Subcutaneous abdominal adipose tissue (tissue), 5 donors: ENCODE measurements at regions not wholly inside any gene's neighbourhood (a gene's known extent, or its start where the extent isn't known, plus 50 kb on each side); places are given as distances from the start of the nearest gene placed in this dataset.

ENCODE experiments used
- H3K27ac ChIP-seq: one replicate; pipeline ENCODE4 v1.7.0; 2013; ENCODE audit warnings: low read depth, mild to moderate bottlenecking, inconsistent platforms, low read length, moderate library complexity
- H3K27me3 ChIP-seq, 5 donors: one replicate each; pipeline ENCODE4 v1.7.0; 2013; ENCODE audit warnings: low read length in 5 of 5, inconsistent platforms in 1 of 5; ENCODE audit not compliant: control insufficient read depth in 5 of 5, insufficient read depth in 4 of 5
- H3K36me3 ChIP-seq, 5 donors: one replicate each; pipeline ENCODE4 v1.7.0; 2013; ENCODE audit warnings: low read length in 5 of 5; ENCODE audit not compliant: control insufficient read depth in 5 of 5, insufficient read depth in 5 of 5
- H3K4me1 ChIP-seq, 5 donors: one replicate each; pipeline ENCODE4 v1.7.0; 2013; ENCODE audit warnings: low read length in 5 of 5, mild to moderate bottlenecking in 3 of 5, moderate library complexity in 1 of 5; ENCODE audit not compliant: control insufficient read depth in 5 of 5, insufficient read depth in 5 of 5
- H3K4me3 ChIP-seq, 5 donors: one replicate each; pipeline ENCODE4 v1.7.0; 2013; ENCODE audit warnings: low read length in 5 of 5, low read depth in 1 of 5
- H3K9ac ChIP-seq, 5 donors: one replicate each; pipeline ENCODE4 v1.7.0; 2013; ENCODE audit warnings: low read length in 5 of 5, mild to moderate bottlenecking in 4 of 5, moderate library complexity in 3 of 5
- H3K9me3 ChIP-seq, 5 donors: one replicate each; pipeline ENCODE4 v1.7.0; 2013; ENCODE audit warnings: low read length in 5 of 5; ENCODE audit not compliant: control insufficient read depth in 5 of 5
- donor health status: healthy.
- donor health status: healthy.
- donor health status: healthy.
- donor health status: healthy.
- donor health status: healthy.

DNA sequence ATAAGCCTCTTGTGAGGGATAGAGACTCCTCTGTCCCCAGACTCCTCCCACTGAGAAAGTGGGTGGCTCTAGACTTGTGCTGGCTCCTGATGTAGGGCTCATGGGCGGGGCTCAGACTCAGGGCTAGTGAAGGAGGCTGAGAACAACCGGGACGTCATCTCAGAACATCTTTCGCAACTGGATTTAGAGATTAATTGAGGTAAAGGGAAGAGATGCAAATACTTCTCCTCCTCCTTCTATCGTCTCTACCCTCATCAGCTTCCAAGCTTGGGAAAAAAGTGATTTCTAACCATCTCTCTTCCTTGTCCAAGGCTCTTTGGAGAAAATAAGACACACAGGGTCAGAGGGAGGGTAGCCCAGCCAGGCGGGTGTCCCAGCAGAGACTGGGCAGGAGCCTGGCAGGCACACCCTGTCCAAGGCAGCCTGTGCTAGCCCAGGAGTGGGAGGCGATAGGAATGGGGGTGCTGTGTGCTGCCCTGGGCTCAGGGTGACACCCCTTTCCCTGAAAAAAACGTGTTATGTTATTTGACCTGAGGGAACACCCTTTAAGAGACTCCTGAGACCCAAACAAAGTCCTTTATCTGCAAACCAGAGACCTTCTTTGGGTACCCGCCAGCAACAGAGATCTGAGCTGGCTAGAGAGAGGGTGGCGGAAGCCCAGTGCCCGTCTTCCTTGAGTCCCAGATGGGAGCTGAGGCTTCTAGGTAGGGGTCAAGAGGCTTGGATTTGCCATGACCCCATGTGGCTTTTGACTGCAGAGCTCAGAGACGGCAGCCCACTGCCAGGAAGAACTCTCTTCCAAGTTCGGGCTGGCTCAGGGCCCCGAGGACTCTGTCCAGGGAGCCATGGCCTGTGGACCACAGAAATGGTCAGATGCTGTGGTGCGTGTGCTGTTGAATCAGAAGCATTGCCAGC is 160.9 kb downstream of the ADAMTS15 start:
- Histone ChIP-seq H3K36me3 (no peaks in the 10 kb centered on the region), H3K27me3 (no peaks in the 10 kb centered on the region), H3K4me1 (peaks cover 13 to 60% (median 46%) of the 10 kb centered on the region in 5 donors), H3K9ac (peak overlapping the region in 1 of 5 donors; percentile 52), H3K4me3 (peak overlapping the region in 1 of 5 donors; percentile 10), H3K27ac (peak overlapping the region; percentile 94), H3K9me3 (no peaks in the 10 kb centered on the region)

DNA sequence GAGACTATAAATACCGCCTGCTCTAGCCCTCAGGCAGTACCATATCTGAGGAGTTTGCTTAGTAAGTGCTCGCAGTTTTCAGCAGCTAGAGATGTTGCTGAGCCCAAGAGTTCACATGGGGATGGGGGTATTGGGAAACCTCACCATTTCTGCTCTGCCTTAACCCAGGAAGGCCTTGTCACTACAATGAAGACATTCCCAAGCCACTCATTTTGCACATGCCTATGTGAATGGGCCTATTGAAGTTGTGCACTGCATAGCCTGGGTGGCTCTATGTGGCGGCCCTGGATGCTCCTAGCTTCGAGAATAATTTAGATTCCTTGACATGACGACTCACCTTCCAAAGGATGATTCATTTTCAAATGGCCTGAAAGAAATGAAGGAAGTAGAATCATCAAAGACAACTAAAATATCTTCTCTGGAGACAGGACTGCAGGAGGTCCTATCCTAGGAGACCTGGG is 163.4 kb downstream of the ADAMTS15 start:
- Histone ChIP-seq H3K36me3 (no peaks in the 10 kb centered on the region), H3K4me3 (no peak overlapping the region), H3K4me1 (peaks cover 8 to 53% (median 41%) of the 10 kb centered on the region in 5 donors), H3K9me3 (no peaks in the 10 kb centered on the region), H3K27ac (peak overlapping the region; percentile 5), H3K9ac (no peak overlapping the region), H3K27me3 (no peaks in the 10 kb centered on the region)

GRCh38 chr11:130612291-130612851 is 163.9 kb downstream of the ADAMTS15 start:
- Histone ChIP-seq H3K36me3 (no peaks in the 10 kb centered on the region), H3K27ac (peak overlapping the region; percentile 25), H3K9me3 (no peaks in the 10 kb centered on the region), H3K4me3 (no peak overlapping the region), H3K27me3 (no peaks in the 10 kb centered on the region), H3K4me1 (peaks cover 7 to 47% (median 36%) of the 10 kb centered on the region in 5 donors), H3K9ac (no peak overlapping the region)

GRCh38 chr11:130613396-130613795 is 165.0 kb downstream of the ADAMTS15 start:
- Histone ChIP-seq H3K9ac (no peak overlapping the region), H3K27ac (no peak overlapping the region), H3K36me3 (no peaks in the 10 kb centered on the region), H3K4me3 (no peak overlapping the region), H3K9me3 (peaks cover 0 to 7% (median 0%) of the 10 kb centered on the region in 5 donors), H3K4me1 (peaks cover 7 to 37% (median 35%) of the 10 kb centered on the region in 5 donors), H3K27me3 (no peaks in the 10 kb centered on the region)

- no peaks in the 10 kb centered on the region for H3K36me3 ChIP-seq
- H3K27ac ChIP-seq = no peak overlapping the region
- no peak overlapping the region for H3K9ac ChIP-seq
- peaks cover 0 to 31% (median 28%) of the 10 kb centered on the region in 5 donors for H3K4me1 ChIP-seq
- H3K4me3 ChIP-seq = no peak overlapping the region
- no peaks in the 10 kb centered on the region for H3K27me3 ChIP-seq
- H3K9me3 ChIP-seq = peaks cover 0 to 8% (median 0%) of the 10 kb centered on the region in 5 donors
These were observed 166.1 kb downstream of the ADAMTS15 start for GRCh38 chr11:130614591-130614990.

DNA sequence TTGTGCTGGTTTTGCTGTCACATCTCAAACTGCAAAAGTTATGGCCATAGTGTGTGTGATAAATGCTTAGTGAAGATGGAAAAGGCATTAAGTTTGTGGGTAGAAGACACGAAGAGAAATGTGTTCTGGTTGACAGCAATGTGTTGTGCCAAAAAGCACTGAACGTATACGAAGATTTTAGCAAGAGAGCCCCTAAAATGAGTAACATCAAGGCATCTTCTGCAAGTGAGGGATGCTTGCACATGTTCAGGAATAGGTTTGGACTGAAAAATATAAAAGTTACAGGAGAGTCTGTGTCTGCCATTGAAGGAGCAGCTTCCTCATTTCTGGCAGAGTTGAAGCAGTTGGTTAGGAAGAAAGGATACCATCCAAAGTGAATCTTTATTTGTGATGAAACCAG is 167.1 kb downstream of the ADAMTS15 start:
- no peak overlapping the region for H3K4me3 ChIP-seq
- no peaks in the 10 kb centered on the region for H3K27me3 ChIP-seq
- H3K27ac ChIP-seq = no peak overlapping the region
- H3K36me3 ChIP-seq = no peaks in the 10 kb centered on the region
- H3K9me3 ChIP-seq = peaks cover 0 to 8% (median 0%) of the 10 kb centered on the region in 5 donors
- no peak overlapping the region for H3K9ac ChIP-seq
- H3K4me1 ChIP-seq = peaks cover 0 to 21% (median 18%) of the 10 kb centered on the region in 5 donors

DNA sequence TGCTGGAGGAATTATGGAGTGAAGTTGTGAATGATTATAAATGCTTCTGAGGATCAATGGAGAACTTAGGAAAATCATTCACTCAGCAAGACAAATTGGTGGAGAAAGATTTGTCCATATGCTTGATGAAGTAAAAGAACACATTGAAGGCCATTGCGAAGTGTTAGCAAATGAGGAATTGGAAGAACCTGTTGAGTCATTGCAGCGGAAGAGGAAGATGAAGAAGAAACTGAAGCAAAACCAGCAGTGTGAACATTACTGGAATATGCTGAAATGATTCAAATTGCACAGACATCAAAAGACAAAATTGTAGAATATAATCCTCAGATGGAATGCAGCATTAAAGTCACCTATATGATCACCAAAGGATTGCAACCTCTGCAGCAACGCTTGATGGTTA is 168.1 kb downstream of the ADAMTS15 start:
- Histone ChIP-seq H3K27me3 (no peaks in the 10 kb centered on the region), H3K36me3 (no peaks in the 10 kb centered on the region), H3K27ac (no peak overlapping the region), H3K4me1 (peaks cover 0 to 12% (median 11%) of the 10 kb centered on the region in 5 donors), H3K9me3 (peaks cover 0 to 8% (median 0%) of the 10 kb centered on the region in 5 donors), H3K9ac (no peak overlapping the region), H3K4me3 (no peak overlapping the region)

- Histone ChIP-seq H3K27ac (no peak overlapping the region), H3K36me3 (no peaks in the 10 kb centered on the region), H3K4me1 (peaks cover 0 to 7% (median 7%) of the 10 kb centered on the region in 5 donors), H3K9ac (no peak overlapping the region), H3K4me3 (no peak overlapping the region), H3K9me3 (peaks cover 0 to 8% (median 0%) of the 10 kb centered on the region in 5 donors), H3K27me3 (no peaks in the 10 kb centered on the region)
These were observed 168.6 kb downstream of the ADAMTS15 start for GRCh38 chr11:130617001-130617400.

GRCh38 chr11:130620548-130620947 is 172.1 kb downstream of the ADAMTS15 start:
- peaks cover 0 to 8% (median 0%) of the 10 kb centered on the region in 5 donors for H3K9me3 ChIP-seq
- no peak overlapping the region for H3K9ac ChIP-seq
- no peak overlapping the region for H3K27ac ChIP-seq
- H3K27me3 ChIP-seq = no peaks in the 10 kb centered on the region
- no peak overlapping the region for H3K4me3 ChIP-seq
- H3K36me3 ChIP-seq = no peaks in the 10 kb centered on the region
- H3K4me1 ChIP-seq = no peaks in the 10 kb centered on the region

- H3K4me3 ChIP-seq = no peak overlapping the region
- H3K4me1 ChIP-seq = no peaks in the 10 kb centered on the region
- no peak overlapping the region for H3K9ac ChIP-seq
- no peaks in the 10 kb centered on the region for H3K27me3 ChIP-seq
- H3K9me3 ChIP-seq = peaks cover 0 to 8% (median 0%) of the 10 kb centered on the region in 5 donors
- no peaks in the 10 kb centered on the region for H3K36me3 ChIP-seq
- no peak overlapping the region for H3K27ac ChIP-seq
These were observed 173.7 kb downstream of the ADAMTS15 start for GRCh38 chr11:130622141-130622542.
